ENCODE measurements at regions not wholly inside any gene's neighbourhood (a gene's known extent, or its start where the extent isn't known, plus 50 kb on each side); places are given as distances from the start of the nearest gene placed in this dataset.

GRCh38 chr13:87944038-87944437, 272.9 kb downstream of the SLITRK5 start:
- TF ChIP-seq CTCF (IDR thresholded peaks at IDR 0.05) (no peak), POLR2AphosphoS5 (IDR thresholded peaks at IDR 0.05; ENCODE audit: insufficient read depth in 1 of 2, low read depth in 1 of 2) (no peak)

Measured in vagina (tissue), 2 donors.